ENCODE measurements at regions not wholly inside any gene's neighbourhood (a gene's known extent, or its start where the extent isn't known, plus 50 kb on each side); places are given as distances from the start of the nearest gene placed in this dataset.

DNA sequence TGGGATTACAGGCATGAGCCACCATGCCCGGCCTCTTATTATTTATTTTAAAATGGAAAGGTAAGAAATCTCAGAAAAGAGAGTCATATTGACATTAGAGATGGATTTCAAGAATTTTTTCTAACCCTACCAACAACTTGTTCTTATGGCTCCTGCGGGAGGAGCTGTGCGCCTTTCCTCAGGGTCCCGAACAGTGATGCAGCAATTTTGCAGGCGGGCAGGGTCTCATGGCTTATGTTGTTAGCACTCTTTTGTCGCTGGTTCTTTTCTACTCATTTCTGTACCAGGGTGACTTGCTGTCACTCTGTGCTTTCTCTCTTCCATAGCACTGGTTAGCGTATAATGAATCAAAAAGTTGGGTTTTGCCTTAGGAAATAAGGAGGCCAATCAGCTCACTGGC lies 148.8 kb upstream of the DLGAP1 start:
- TF ChIP-seq, protein P1, sequence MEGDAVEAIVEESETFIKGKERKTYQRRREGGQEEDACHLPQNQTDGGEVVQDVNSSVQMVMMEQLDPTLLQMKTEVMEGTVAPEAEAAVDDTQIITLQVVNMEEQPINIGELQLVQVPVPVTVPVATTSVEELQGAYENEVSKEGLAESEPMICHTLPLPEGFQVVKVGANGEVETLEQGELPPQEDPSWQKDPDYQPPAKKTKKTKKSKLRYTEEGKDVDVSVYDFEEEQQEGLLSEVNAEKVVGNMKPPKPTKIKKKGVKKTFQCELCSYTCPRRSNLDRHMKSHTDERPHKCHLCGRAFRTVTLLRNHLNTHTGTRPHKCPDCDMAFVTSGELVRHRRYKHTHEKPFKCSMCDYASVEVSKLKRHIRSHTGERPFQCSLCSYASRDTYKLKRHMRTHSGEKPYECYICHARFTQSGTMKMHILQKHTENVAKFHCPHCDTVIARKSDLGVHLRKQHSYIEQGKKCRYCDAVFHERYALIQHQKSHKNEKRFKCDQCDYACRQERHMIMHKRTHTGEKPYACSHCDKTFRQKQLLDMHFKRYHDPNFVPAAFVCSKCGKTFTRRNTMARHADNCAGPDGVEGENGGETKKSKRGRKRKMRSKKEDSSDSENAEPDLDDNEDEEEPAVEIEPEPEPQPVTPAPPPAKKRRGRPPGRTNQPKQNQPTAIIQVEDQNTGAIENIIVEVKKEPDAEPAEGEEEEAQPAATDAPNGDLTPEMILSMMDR (IDR thresholded peaks at IDR 0.05; ENCODE audit: low read length), result no peak
- TF ChIP-seq EZH2 (IDR thresholded peaks at IDR 0.05; ENCODE audit: borderline replicate concordance, low read length), result no peak
